HG03025 (cell line): ENCODE measurements at regions not wholly inside any gene's neighbourhood (a gene's known extent, or its start where the extent isn't known, plus 50 kb on each side); places are given as distances from the start of the nearest gene placed in this dataset.

Source experiments
- ATAC-seq: cut with Tn5 transposase; IDR thresholded peaks from one replicate; pipeline ENCODE4 v1.9.1; 2021; ENCODE audit warnings: mild to moderate bottlenecking, moderate library complexity; ENCODE audit not compliant: unreplicated experiment, low FRiP score

DNA sequence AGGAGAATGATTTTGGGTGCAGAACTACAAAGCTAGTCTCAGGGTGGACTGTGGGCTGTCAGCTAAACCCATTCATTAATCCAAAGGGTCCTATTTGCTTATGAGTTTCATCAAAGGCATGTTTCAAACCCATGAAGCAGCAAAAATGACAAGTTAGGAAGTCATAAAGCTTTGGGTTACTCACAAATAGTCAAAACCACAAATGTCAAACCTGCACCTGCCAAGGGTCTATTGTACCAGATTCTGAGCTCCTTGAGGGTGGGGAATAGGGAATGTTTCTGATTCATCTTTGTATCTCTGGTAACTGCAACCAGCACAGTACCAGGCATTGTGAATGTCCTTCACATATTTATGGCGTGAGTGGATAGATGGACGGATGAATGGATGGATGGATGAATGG is 317.7 kb downstream of the MAF start:
- ATAC-seq: no peak

DNA sequence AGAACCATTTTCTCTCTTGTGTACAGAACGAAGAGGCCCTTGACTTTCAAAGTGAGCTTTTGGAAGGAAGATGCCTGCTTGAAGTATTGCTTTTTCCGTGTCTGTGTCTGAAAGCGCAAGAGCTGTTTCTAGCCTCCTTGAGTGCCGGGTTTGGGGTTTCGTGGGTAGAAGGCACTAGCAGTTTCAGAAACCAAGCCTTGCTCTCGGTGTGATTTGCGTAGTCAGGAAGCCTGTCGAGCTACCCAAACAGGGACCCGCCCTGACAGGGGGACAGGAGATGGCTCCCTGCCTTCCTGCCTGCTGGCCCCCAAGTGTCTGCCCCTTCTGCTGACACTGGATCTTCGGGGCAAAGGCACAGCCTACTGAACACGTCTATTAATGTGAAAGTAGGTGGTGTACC is 322.0 kb downstream of the MAF start:
- peak; percentile 85 for ATAC-seq

DNA sequence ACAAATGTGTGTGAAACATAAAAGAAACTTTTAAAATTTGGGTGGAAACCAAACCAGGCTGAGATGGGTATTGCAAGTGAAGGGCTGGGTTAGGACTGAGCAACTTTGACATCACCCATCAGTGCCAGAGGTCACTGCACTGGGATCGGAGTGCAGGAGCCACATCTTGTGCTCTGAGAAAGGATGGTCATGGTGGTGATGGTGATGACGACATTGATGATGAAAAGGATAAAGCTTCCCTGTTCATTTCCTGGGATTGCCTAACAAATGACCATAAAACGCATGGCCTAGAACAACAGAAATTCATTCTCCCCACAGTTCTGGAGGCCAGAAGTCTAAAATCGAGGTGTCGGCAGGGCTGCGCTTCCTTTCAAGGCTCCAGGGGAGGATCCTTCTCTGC is 324.0 kb downstream of the MAF start:
- ATAC-seq: no peak

DNA sequence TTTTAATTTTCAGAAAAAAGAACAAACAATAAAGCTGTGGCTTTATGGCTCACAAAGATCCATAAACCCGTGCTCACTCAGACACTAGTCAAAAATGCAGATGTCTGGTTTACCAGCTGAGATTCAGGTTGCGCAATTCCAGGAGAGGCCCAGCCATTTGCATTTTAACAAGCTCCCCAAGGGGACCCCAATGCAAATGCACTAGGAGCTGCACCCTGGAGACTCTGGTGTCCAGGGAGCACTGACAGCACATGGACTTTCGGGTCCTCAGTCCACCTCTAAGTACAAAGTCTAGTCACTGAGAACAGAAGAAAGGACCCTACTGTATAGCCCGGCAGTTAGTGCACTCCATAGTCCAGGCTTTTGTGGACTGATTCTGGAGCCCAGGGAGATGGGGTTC is 326.3 kb downstream of the MAF start:
- no peak for ATAC-seq

DNA sequence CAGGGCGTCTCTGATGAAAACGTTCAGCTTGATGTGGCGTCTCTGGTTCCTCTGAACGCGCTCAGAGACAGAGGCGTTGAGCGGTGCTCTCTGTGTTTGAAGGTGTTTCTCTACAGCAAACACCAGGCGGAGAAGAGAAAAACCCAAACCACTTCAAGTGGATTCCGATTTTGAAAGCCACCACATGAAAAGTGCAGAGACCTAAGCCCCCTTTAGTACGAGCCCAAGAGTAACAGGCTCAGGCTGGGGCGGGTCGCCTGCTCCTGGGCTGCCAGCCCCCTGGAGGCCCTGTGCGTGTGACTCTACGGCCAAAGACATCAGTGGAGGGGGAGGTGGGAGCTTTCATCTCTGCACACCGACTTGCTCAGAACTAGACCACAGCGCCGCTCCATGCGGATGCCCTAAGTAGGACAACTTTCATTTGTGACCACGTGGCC is 328.4 kb downstream of the MAF start:
- no peak for ATAC-seq

DNA sequence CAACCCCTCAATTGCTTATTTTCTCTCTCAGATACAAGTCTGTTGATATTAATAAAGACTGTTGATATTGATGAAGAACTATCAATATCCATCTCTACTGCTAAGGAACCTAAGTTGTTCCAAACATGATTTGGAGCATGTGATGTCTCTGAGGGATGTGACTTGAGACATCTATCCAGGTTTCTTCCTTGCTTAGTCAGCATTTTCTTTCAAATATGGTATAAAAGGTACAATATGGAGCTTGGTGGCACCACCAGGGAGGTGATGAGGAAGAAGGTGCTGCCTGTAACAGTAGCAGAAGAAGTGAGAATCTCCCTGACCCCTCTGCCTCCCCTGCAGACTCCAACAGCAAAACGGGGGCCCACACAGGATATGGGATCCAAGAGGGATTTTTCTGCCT is 329.0 kb downstream of the MAF start:
- ATAC-seq: no peak

DNA sequence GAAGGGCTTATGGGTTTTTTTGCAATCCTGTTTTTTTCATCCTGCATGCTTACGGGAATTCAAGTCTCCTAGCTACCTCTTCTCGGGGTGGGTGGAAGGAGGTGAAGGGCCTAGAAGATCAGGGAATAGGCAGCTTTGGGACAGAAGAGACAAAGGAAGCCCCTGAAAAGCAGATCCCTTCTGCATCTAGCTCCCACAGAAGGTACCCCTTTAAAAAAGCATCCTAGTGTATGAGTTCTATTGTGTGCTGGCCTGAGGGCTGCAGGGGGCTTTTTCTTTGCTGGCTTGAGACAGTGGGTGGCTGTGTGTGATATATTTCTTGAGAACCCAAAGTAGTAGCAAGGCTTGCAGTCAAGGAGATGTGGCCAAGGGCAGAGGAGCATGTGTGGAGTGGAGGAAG is 330.5 kb downstream of the MAF start:
- ATAC-seq: no peak

DNA sequence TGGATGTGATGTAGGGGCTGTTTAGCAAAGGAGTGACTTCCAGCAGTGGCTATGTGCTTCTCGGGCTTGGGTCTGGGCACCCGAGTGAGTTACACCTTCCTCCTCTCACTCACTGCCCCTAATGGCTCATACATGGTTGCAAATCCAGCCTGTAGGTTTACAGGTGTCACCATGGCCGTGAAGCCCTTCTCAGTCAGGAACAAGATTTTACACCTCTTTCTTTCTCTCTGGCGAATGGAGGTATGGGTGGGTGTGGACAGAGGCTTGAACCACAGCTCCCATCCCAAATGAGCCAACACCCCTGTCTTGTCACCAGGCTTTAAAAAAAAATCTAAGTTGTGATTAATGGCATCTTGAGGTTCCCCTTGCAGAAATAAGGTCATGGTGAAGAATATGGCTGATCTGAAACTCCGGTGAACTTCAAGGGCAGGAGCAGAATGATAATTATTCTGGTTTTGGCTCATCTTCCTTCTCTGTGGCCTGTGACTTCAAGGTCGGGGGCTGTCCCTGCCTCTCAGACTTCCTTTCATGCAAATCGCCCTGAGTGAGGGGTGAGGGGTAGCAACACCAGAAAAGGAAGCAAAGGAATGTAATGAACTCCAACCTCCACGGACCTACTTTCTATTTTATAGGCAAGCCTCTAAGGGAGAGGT is 331.2 kb downstream of the MAF start:
- ATAC-seq: peak; percentile 94

DNA sequence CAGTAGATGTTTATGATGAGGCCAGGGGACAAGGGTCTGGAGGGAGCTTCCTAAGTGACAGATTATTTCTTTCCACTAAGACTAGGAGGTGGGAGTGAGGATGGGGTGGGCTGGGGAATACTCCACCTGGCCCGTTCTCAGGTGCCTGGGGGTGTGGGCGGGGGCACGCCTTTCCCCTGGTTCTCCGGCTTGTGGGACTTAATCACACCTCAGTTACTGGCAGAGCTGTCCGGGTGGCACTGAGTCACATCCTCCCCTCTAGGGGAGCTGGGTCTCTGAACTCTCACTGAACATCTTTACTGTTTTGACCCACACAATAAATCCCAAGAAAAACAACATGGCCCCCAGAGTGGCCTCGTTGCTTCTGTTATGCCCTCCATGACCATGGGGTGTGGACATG is 332.8 kb downstream of the MAF start:
- no peak for ATAC-seq

DNA sequence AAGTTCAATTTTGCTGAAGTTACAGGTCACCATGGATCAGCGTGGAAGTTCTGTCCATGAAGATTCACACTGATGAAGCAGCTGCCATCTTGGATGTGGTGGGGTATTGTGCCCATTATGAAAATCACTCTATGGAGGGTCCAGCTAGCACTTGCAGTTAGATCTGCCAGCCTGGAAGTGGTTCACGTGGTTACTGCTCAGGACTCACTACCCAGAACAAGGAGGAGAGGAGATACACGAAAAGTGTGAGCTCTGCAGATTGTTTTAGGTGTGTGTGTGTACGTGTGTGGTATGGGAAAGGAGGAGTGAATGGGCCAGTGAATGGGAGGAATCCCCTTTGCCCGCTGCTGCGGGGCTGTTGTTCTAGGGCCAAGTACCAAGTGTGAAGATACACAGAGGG is 333.4 kb downstream of the MAF start:
- no peak for ATAC-seq

DNA sequence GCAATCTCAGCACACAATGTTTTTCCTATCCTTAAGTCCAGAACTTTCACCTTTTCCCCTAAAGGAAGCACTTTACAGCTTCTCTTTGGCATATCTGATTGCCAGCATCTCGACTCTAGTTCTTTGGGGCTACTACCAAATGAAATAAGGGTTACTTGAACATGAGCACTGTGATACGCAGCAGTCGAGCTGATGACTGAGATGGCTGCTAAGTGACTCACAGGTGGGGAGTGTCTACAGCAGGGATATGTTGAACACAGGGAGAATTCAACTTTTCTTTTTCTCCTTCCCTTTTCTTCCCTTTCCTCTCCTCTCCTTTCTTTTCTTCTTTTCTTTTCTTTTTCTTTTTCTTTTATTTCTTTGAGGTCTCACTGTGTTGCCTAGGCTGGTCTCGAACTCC is 334.8 kb downstream of the MAF start:
- no peak for ATAC-seq

DNA sequence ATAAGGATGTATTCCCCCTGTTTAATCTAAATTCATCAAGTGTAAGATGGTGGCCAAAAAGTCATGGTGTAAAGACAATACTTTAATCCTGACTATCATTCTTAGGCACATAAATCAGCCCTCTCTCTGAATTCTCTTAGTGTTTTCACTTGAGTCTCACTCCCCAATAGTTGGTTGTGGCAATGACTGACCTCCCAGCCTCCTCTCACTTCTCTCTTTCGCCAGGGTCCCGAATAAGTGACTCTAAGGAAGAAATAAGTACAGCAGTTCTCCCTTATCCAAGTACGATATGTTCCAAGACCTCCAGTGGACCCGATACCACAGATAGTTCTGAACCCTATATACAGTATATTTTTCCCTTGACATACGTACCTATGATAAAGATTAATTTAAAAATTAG is 335.3 kb downstream of the MAF start:
- no peak for ATAC-seq

DNA sequence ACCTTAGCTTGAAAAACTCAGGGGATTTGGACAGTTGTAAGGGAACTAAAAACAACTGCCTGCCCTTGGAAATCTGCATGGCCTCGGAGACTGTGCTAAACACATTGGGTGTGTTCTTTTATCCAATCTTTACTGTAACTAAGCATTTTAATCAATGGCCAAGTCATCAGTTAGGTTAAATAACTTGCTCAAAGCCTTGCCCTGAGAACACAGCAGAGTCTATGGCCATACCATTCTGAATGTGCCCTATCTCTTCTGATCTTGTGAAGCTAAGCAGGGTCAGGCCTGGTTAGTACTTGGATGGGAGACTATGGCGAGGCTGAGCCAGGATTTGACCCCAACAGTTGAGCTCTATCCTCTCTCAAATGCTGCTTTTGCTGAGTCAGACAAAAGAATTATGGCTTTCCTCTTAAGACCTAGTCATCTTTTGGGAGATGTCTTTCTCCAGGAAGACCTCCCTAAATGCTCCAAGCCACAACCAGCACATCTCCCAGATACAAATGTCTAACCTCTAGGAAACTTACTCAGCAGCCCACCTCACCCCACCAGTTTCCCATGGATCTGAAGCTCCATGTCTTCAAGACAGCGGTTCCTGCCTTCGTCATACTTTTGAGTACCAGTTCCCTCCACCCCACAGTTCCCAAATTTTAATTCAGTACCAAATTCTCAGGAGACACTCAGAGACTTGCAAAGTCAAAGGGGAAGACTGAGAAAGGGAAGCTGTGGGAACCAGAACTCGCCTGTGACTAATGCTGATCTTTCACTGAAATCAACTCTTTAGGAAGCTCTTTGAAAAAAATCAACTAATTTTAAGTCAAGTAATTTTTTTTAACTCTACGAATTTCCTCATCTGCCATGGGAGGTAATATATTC is 336.1 kb downstream of the MAF start:
- ATAC-seq: no peak

DNA sequence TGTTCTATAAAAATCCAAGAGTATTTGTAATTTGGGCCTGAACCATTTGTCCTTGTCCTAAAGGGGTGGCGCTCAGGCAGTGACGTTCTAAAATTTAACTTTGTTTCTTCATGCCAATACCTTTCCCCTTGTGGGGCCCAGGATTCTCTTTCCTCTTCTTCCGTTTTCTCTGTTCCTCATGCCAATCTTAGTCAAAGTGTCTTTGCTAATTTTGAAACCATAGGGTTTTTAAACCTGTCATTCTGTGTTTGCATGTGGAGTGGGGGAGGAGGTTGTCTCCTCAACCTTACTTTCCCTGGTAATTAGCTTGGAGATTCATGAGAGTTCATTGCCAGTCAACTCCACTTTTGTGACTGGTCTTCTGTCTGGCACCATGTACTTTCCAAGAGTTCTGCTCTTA is 337.1 kb downstream of the MAF start:
- no peak for ATAC-seq
